GM13977 (cell line): ENCODE measurements at regions not wholly inside any gene's neighbourhood (a gene's known extent, or its start where the extent isn't known, plus 50 kb on each side); places are given as distances from the start of the nearest gene placed in this dataset.

ENCODE experiments used
- DNase-seq: peaks from one replicate; pipeline ENCODE4 v3.0.0; 2012; ENCODE audit warnings: low spot score
- in situ Hi-C: fragments of 300-500 bp; cut with MboI; formaldehyde crosslinking; loops from one replicate; pipeline ENCODE4 v1.12.0; 2022; ENCODE audit warnings: low sequenced_read_pairs, low pct_unique_long_range_greater_than_20kb, mixed read lengths, inconsistent platforms; ENCODE audit not compliant: unreplicated experiment
- TF ChIP-seq, protein P1 (sequence below): IDR thresholded peaks from 2 replicates; pipeline ENCODE4 v1.5.1; 2012; ENCODE audit warnings: mild to moderate bottlenecking, control low read depth; ENCODE audit not compliant: insufficient read depth; ENCODE audit errors: extremely low read depth, missing control alignments

DNA sequence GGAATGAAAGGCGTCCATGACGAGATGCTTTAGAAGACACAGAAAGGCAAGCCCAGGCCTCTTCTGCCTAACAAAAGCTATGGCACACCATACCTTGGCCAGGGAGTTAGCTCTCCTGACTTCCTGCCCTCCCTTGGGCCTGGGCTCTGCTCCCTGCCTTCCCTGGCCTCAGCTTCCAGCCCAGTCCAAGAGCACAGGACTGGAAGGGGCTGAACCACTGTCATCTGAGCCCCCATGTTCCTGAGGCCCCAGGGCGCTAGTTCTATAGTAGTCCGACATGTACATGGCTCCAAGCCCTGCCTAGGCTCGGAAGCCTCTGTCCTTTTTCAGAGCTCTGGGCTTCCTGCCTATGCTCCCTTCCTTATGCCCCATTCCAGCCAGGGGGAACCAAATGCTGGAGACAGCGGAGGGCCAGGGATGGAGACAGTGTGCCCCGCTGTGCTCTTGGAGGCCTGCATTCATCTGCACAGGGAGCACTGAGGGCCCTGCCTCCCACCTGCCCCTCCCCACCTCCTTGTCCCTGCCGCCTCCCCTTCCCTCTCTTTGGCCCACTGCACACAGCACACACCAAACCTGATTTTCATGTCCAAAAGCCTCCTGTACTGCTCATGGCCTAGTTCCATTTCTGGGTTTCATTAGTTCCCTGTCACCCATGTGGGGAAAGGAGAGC is 240.1 kb downstream of the RHOU start:
- DNase-seq: no peak
- in situ Hi-C loops: no loop called here
- TF ChIP-seq, protein P1, sequence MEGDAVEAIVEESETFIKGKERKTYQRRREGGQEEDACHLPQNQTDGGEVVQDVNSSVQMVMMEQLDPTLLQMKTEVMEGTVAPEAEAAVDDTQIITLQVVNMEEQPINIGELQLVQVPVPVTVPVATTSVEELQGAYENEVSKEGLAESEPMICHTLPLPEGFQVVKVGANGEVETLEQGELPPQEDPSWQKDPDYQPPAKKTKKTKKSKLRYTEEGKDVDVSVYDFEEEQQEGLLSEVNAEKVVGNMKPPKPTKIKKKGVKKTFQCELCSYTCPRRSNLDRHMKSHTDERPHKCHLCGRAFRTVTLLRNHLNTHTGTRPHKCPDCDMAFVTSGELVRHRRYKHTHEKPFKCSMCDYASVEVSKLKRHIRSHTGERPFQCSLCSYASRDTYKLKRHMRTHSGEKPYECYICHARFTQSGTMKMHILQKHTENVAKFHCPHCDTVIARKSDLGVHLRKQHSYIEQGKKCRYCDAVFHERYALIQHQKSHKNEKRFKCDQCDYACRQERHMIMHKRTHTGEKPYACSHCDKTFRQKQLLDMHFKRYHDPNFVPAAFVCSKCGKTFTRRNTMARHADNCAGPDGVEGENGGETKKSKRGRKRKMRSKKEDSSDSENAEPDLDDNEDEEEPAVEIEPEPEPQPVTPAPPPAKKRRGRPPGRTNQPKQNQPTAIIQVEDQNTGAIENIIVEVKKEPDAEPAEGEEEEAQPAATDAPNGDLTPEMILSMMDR: no peak

DNA sequence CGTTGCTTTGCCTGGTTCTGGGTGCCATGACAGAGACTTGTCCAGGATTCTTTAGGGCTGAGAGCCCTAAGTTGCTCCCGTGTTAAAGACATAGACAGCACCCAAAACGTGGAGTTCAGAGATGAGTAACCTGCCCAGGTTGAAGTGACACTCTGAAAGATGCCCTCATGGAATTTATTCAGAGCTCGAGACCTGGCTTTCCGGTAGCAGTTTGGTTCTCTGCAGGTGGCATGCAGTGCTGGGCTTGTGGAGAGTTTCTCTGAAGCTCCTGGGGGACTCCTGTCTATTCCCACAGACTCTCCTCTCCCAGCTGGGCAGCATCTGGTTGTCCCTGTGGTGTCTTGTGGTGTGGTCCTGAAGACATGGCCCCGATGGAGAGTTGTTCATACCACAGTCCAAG is 241.0 kb downstream of the RHOU start:
- in situ Hi-C loops: no loop called here
- no peak for DNase-seq
- TF ChIP-seq, protein P1: no peak

DNA sequence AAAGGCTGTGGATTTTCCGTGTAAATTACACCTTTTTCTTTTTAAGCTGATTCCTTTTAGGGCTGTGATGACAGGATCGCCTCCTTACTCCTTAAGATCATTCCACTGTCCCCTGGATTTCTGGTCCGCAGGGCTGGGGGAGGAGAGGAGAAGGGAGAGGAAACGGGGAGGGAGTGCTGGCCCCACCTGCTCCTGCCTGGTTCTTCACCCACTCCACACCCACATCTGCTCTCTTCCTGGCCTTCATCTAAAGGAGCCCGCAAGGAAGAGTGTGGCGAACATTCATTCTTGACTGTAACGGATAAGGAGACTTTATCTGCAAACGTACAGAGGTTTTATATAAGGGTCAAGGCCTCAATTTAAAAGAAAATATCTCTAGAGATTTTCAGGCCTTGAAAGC is 242.0 kb downstream of the RHOU start:
- DNase-seq: no peak
- TF ChIP-seq, protein P1: no peak
- in situ Hi-C loops: no loop called here

DNA sequence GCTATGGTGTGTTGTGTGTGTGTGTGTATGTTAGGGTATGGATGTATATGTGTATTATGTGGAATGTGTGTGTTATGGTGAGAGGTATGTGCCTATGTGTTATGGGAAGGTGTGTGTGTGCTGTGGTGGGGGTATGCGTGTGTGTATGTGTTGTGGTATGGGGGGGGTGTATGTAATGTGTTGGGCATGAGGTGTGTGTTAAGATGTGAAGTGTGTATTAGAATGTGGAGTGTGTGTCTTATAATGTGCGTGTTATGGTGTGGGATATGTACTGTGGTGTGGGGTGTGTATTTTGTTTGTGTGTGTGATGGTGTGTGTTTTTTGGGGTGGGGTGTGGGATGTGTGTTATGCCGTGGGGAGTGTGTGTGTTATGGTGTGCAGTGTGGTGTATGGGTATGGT is 242.5 kb downstream of the RHOU start:
- TF ChIP-seq, protein P1: no peak
- in situ Hi-C loops: no loop called here
- no peak for DNase-seq

DNA sequence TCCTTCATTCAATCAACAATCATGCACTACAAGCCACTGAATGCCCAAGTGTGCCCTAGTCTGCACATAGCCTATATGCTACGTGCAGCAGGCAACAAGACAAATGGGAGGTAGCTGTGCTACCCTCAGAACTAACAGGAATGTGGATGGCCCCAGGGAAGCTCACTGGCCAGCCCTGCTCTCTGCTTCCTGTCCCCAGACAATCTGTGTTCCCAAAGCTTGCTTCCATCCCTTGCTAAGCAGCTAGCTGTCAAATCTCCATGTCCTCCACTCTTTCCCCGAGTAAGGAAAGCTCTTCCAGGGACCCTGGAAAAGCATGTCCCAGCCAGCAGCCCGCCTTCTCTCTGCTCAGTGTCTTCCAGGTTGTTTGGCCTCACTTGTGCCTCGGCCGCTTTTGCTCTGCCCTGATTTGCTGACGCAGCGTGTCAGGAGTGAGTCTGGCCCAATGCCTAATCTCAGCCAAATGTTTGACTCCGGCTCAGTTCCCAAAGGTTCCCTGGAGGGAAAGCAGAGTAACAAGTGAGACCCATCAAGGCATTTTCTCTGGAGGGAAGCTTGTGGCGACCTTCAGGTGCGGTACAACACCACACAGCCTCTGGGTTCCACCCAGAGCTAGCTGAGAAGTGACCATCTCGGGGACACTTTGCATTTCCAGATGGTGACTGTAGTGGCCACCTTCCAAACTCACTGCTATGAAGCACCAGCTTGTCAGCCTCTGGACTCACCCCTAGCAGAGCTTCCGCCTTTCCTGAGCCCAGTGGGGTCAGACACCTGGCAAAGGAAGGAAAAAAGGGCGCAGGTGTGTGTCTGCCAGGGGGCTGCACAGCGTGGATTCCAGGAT is 243.4 kb downstream of the RHOU start:
- in situ Hi-C loops: no loop called here
- no peak for DNase-seq

DNA sequence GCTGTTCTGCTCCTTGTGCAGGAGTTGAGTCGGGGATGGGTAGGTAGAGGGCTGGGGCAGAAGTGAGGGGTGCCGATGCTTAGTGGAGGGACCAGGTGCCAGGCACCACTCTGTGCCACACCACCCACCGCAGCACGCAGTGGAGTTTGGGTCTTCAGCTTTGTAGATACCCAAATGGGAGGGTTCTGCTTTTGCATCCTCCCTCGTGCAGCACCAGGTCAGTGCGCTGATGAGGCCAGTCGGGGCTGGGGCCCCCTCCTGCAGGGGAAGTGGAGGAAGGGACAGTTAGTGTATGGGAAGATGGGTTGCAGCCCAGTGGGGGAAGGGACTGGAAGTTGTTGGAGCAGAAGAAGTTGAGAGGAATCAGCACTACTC is 244.0 kb downstream of the RHOU start:
- in situ Hi-C loops: no loop called here
- TF ChIP-seq, protein P1: no peak

More for the DNA sequence above, 243.4 kb downstream of the RHOU start:
- TF ChIP-seq, protein P1: no peak

More for the DNA sequence above, 244.0 kb downstream of the RHOU start:
- DNase-seq: no peak
